Neural crest cell (in vitro differentiated cells): ENCODE measurements at regions not wholly inside any gene's neighbourhood (a gene's known extent, or its start where the extent isn't known, plus 50 kb on each side); places are given as distances from the start of the nearest gene placed in this dataset.

Source experiments
- DNase-seq: peaks from one replicate; pipeline ENCODE4 v3.0.0; 2021; ENCODE audit warnings: low read depth, mixed read lengths, low spot score
- H3K27ac Mint-ChIP-seq: one replicate; pipeline ENCODE4 v1.8.0; 2021; ENCODE audit warnings: mild to moderate bottlenecking, mixed read lengths; ENCODE audit not compliant: unreplicated experiment
- H3K27me3 Mint-ChIP-seq: 2 replicates; pipeline ENCODE4 v1.8.0; 2021; ENCODE audit warnings: low read depth, mild to moderate bottlenecking, mixed read lengths
- H3K36me3 Mint-ChIP-seq: 2 replicates; pipeline ENCODE4 v1.8.0; 2021; ENCODE audit warnings: low read depth, mild to moderate bottlenecking, mixed read lengths
- H3K4me1 Mint-ChIP-seq: 2 replicates; pipeline ENCODE4 v1.8.0; 2021; ENCODE audit warnings: mixed read lengths
- H3K4me3 Mint-ChIP-seq: one replicate; pipeline ENCODE4 v1.8.0; 2021; ENCODE audit warnings: mild to moderate bottlenecking, mixed read lengths
- H3K9me3 Mint-ChIP-seq: 2 replicates; pipeline ENCODE4 v1.8.0; 2021; ENCODE audit warnings: mixed read lengths
- TF ChIP-seq, protein P1 (sequence below): fragments of 200-600 bp; sonication (generic); conservative IDR thresholded peaks from 2 replicates; pipeline ENCODE4 v1.5.0; 2021; ENCODE audit warnings: antibody characterized with exemption, mild to moderate bottlenecking

DNA sequence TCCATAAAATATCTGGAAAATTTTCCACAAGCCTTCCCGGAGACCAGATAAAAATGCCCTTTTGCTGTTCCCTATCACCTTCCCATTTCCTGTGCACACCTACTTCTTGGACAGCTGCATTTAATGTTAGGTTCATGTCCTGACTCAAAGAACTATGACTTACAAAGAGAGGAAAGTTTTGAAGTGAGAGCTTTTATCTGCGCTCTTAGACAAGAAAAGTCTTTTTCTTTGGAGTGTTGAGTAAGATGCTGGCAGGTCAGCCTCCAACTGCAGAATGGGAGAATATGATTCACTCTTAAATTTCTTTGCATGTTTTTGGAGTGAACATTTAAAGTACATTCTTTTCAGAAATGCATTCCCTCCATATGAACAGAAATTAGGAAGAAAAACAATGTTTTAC lies 147.3 kb upstream of the DPH6 start:
- Mint-ChIP-seq H3K27ac (no peak overlapping the region), H3K36me3 (no peaks in the 10 kb centered on the region), H3K4me1 (no peaks in the 10 kb centered on the region), H3K27me3 (no peaks in the 10 kb centered on the region), H3K4me3 (no peak overlapping the region), H3K9me3 (no peaks in the 10 kb centered on the region)
- DNase-seq = no peak
- TF ChIP-seq, protein P1, sequence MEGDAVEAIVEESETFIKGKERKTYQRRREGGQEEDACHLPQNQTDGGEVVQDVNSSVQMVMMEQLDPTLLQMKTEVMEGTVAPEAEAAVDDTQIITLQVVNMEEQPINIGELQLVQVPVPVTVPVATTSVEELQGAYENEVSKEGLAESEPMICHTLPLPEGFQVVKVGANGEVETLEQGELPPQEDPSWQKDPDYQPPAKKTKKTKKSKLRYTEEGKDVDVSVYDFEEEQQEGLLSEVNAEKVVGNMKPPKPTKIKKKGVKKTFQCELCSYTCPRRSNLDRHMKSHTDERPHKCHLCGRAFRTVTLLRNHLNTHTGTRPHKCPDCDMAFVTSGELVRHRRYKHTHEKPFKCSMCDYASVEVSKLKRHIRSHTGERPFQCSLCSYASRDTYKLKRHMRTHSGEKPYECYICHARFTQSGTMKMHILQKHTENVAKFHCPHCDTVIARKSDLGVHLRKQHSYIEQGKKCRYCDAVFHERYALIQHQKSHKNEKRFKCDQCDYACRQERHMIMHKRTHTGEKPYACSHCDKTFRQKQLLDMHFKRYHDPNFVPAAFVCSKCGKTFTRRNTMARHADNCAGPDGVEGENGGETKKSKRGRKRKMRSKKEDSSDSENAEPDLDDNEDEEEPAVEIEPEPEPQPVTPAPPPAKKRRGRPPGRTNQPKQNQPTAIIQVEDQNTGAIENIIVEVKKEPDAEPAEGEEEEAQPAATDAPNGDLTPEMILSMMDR = no peak

DNA sequence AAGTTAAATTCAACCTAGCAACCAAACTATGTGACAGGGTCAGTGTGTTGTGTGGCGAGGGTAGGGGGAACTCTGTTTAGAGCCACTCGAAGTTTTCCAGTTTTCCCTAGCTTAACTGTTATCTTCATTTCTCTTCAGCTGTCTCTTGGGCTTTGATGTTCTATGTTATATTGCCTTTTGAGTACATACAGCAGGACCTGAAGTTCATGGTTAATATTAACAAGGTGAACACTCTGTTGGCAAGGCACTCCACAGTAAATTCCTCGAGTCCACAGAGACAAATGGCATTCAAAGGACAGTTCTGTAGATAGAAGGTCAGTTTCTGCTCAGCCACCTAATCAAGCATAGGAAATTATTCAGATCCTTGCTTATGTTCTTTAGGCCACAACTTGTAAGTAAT lies 147.9 kb upstream of the DPH6 start:
- Mint-ChIP-seq H3K4me3 (no peak overlapping the region), H3K27me3 (no peaks in the 10 kb centered on the region), H3K36me3 (no peaks in the 10 kb centered on the region), H3K9me3 (no peaks in the 10 kb centered on the region), H3K27ac (no peak overlapping the region), H3K4me1 (no peaks in the 10 kb centered on the region)
- TF ChIP-seq, protein P1 = no peak
- no peak for DNase-seq

DNA sequence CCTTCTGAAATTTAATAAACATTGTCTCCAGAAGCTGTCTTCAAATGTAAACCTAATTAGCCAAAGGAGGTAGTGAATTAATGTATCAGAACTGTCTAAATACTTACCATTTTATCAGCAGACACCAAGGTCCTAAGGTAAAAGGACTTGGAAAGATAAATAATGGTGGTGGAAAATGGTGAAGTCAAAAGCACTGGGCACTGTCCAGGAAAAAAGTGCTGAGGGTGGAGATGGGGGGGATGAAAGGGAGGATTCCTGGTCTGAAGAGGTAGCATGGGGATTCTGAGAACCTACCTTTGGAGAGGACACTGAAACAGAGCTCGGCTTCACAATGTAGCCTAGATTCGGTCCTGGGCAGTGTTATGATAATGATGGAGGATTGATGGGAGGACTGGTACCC lies 149.0 kb upstream of the DPH6 start:
- H3K27ac Mint-ChIP-seq = no peak overlapping the region
- H3K9me3 Mint-ChIP-seq = no peaks in the 10 kb centered on the region
- H3K36me3 Mint-ChIP-seq = no peaks in the 10 kb centered on the region
- no peaks in the 10 kb centered on the region for H3K4me1 Mint-ChIP-seq
- no peak overlapping the region for H3K4me3 Mint-ChIP-seq
- no peaks in the 10 kb centered on the region for H3K27me3 Mint-ChIP-seq
- TF ChIP-seq, protein P1 = no peak
- DNase-seq = no peak

DNA sequence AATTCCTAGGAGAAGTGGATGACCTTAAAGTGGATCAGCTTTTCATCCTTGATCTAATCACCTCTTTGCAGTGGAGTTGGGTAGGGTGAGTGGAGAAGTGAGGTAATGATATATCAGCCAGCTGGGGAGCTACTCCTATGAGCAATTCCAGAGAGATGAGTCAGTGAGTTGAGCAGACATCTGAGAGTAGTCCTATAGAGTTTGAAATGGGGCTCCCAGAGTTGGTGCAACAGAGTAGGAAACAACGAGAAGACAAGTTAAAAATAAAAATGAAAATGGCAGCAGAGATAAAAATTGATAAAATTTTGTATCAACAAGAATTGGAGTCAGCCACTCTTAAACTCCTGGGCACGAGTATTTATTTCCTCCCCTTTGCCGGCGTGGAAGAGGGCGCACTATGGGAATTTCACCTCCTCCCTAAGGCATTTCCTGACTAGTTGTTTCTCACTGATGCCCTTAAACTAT lies 150.8 kb upstream of the DPH6 start:
- Mint-ChIP-seq H3K27ac (no peak overlapping the region), H3K9me3 (peaks cover 3% of the 10 kb centered on the region), H3K4me3 (no peak overlapping the region), H3K27me3 (no peaks in the 10 kb centered on the region), H3K4me1 (no peaks in the 10 kb centered on the region), H3K36me3 (no peaks in the 10 kb centered on the region)
- no peak for DNase-seq
- TF ChIP-seq, protein P1 = no peak

DNA sequence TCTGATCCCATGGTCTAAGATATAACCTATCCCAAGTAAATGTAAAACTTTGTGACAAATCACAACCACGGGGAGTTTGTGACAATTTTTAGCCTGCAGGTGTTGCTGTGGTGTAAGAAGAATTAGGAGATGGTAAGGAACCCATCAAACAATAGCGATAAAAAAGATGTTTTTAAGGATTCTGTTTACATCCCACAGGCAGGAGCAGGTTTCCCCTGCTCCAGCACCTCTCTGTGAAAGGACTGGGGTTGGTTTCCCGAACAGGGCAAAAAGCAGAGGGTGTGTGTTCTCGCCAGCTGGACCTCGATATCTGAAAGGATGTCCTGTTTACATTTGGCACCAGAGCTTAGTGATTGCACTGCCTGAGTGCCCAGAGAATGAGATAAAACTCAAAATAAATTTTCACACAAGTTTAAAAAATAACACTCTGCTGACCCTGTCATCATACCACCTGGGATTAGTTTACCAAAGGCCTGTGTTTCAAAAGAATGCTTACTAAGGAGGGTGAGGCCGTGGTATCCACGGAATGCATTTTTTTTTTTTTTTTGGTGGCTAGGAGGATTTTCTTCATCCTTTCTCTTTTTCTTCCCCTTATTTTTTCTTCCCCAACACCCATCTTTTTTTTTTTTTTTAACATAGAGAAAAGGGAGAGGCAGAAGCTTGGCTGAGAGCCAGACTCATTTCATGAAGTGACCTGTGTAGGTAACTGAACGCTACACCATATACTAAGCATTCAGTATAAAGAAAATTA lies 151.8 kb upstream of the DPH6 start:
- TF ChIP-seq, protein P1 = no peak
- H3K4me3 Mint-ChIP-seq = no peak overlapping the region
- no peaks in the 10 kb centered on the region for H3K27me3 Mint-ChIP-seq

More for the DNA sequence above, 151.8 kb upstream of the DPH6 start:
- H3K36me3 Mint-ChIP-seq = no peaks in the 10 kb centered on the region
- no peak for DNase-seq
- H3K9me3 Mint-ChIP-seq = peaks cover 3% of the 10 kb centered on the region
- no peak overlapping the region for H3K27ac Mint-ChIP-seq
- H3K4me1 Mint-ChIP-seq = no peaks in the 10 kb centered on the region
